Activated naive CD4-positive, alpha-beta T cell treated with anti-CD3 and anti-CD28 coated beads, Interleukin-2, amount 50 U/mL, for 24 hours (primary cell): ENCODE measurements at regions not wholly inside any gene's neighbourhood (a gene's known extent, or its start where the extent isn't known, plus 50 kb on each side); places are given as distances from the start of the nearest gene placed in this dataset.

Experiments
- H3K27ac Mint-ChIP-seq: one replicate; pipeline ENCODE4 v1.8.0; 2021; ENCODE audit warnings: mild to moderate bottlenecking, mixed read lengths
- H3K27me3 Mint-ChIP-seq: one replicate; pipeline ENCODE4 v1.8.0; 2021; ENCODE audit warnings: mixed read lengths
- H3K36me3 Mint-ChIP-seq: one replicate; pipeline ENCODE4 v1.8.0; 2021; ENCODE audit warnings: mixed read lengths
- H3K4me1 Mint-ChIP-seq: one replicate; pipeline ENCODE4 v1.8.0; 2021; ENCODE audit warnings: mixed read lengths
- H3K4me3 Mint-ChIP-seq: one replicate; pipeline ENCODE4 v1.8.0; 2021; ENCODE audit warnings: mild to moderate bottlenecking, mixed read lengths
- H3K9me3 Mint-ChIP-seq: one replicate; pipeline ENCODE4 v1.8.0; 2021; ENCODE audit warnings: mixed read lengths

DNA sequence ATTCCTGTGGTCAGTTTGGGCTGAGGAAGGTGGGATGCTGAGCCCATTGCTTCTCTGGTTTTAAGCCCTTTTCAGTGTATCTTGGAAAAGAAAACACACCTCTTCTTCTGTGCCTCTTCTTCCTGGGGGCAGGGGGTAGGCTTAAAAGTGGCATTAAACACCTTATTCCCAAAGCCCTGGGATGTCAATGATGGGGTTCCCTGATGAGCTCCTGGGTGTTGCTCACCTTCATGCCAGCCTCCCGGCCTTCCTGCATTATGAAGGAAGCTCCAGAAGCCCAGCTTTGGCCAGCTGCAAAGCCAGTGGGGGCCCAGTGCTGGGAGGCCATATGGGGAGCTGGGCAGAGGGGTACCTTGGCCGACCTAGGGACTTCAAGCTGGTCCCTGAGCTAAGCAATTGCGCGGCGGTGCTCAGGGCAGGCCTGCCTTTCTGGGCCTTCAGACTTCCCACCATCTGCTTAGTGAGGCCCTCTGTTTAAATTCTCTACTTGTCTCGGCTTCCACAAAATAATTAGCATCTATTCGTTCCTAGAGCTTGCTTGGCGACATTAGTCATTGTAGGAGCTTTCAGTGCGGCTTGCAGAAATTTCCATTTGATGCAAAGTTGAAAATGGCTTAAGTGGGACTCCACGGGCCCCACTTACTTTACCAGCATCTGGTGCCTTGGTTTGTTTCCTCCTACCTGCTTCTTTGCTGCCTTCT, 121.7 kb upstream of the NLRP1 start:
- no peak overlapping the region for H3K4me3 Mint-ChIP-seq
- no peak overlapping the region for H3K27ac Mint-ChIP-seq
- no peaks in the 10 kb centered on the region for H3K36me3 Mint-ChIP-seq
- H3K4me1 Mint-ChIP-seq = no peaks in the 10 kb centered on the region
- H3K27me3 Mint-ChIP-seq = peaks cover 12% of the 10 kb centered on the region
- no peaks in the 10 kb centered on the region for H3K9me3 Mint-ChIP-seq

DNA sequence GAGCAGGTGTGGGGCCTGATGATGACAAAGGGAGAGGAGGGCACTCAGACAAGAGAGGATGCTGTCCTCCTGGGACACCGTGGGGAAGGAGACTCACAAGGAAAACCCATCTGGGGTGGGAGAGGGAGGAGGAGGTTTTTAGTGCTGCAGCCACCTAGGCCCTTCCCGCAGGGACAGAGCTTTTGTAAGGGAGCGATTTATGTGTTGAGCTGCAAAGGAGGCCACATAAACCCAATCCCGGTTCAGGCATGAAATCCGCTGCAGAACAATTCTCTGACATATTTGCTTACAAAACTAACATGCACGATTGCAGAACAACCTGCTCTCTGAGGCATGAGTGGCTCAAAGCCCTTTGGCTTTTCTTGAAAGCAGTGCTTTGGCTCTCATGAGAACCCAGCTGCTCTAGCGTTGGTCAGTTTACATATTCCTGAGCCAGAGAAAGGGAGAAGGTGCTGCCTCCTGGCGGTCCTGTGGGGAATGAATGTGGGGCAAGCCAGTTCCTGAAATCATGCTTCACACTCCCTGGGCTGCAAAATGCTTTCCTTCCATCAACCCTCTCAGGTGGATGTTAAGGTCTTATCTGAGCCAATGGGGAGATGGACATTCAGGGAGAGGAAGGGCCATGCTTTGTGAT, 122.4 kb upstream of the NLRP1 start:
- H3K4me3 Mint-ChIP-seq = no peak overlapping the region
- no peak overlapping the region for H3K27ac Mint-ChIP-seq
- H3K36me3 Mint-ChIP-seq = no peaks in the 10 kb centered on the region
- H3K9me3 Mint-ChIP-seq = no peaks in the 10 kb centered on the region
- no peaks in the 10 kb centered on the region for H3K4me1 Mint-ChIP-seq
- peaks cover 17% of the 10 kb centered on the region for H3K27me3 Mint-ChIP-seq

DNA sequence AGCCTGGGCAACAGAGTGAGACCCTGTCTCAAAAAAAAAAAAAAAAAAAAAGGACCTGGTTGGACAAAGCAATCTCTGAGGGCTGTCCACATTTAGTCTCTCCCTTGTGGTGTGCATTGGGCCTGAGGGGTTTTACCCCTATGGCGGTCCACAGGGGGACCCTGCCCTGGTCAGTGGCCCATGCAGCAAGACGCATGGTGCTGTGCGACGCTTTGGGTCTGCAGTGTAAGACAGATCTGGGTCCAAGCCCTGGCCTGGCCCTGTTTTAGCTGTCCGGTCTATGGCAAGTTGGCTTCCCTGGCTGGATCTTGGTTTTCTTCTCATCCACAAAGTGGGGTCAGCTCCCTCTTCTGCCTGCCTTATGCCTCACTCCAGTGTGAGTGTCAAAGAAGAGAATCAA, 123.2 kb upstream of the NLRP1 start:
- Mint-ChIP-seq H3K27ac (no peak overlapping the region), H3K27me3 (peaks cover 16% of the 10 kb centered on the region), H3K4me1 (no peaks in the 10 kb centered on the region), H3K36me3 (no peaks in the 10 kb centered on the region), H3K9me3 (no peaks in the 10 kb centered on the region), H3K4me3 (no peak overlapping the region)

DNA sequence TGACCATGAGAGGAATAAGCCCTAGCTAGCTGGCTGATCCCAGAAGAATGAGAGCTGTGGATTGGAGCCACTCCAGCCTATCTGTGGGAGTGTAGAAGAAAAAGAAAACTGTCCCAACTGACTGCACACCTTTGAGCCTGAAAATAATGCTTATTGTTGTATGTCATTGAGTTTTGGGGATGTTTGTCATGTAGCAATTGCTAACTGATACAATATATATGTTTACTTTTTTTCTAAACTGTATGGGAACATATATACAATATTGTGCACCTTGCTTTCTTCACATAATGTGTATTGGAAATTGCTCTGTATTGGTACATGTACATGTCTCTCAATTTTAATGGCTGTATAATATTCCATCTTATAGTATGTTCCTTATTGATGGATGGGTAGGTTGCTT, 124.0 kb upstream of the NLRP1 start:
- H3K9me3 Mint-ChIP-seq = no peaks in the 10 kb centered on the region
- H3K27me3 Mint-ChIP-seq = peaks cover 16% of the 10 kb centered on the region
- H3K4me3 Mint-ChIP-seq = no peak overlapping the region
- no peak overlapping the region for H3K27ac Mint-ChIP-seq
- no peaks in the 10 kb centered on the region for H3K4me1 Mint-ChIP-seq
- no peaks in the 10 kb centered on the region for H3K36me3 Mint-ChIP-seq

DNA sequence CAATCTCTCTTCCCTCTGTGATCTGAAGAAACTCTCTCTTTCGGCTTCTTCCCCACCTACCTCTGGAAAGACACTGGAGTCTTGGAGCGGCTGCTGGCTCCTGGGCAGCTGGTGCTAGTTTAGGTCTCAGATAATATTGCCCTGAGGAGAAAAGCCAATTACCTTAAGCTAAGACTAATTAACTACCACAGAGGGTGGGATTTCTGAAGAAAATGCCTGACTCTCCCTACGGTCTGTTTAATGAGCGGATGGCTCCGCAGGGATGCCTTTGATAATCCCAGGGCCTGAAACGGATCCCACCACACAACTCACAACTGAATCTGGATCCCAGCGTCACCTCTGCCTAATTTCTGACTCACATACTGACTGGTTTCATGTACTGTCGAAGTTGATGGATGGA, 127.0 kb upstream of the NLRP1 start:
- Mint-ChIP-seq H3K27me3 (peaks cover 22% of the 10 kb centered on the region), H3K27ac (no peak overlapping the region), H3K4me1 (no peaks in the 10 kb centered on the region), H3K36me3 (no peaks in the 10 kb centered on the region), H3K9me3 (no peaks in the 10 kb centered on the region), H3K4me3 (no peak overlapping the region)

DNA sequence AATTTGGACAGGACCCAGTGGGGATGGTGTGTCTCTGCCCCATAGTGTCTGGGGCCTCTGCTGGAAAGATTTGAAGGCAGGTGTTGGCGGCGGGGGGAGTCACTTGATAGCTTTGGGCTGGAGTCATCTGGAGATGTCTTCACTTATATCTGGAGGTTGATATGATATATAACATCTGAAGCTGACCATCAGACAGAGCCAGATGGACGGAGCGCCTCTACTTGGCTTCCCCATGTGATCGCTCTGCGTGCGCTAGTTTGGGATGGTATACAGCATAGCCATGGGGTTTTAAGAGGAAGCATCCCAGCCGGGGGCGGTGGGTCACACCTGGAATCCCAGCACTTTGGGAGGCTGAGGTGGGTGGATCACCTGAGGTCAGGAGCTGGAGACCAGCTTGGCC, 130.7 kb upstream of the NLRP1 start:
- H3K36me3 Mint-ChIP-seq = no peaks in the 10 kb centered on the region
- no peaks in the 10 kb centered on the region for H3K9me3 Mint-ChIP-seq
- H3K27me3 Mint-ChIP-seq = peaks cover 25% of the 10 kb centered on the region
- H3K27ac Mint-ChIP-seq = no peak overlapping the region
- no peak overlapping the region for H3K4me3 Mint-ChIP-seq
- H3K4me1 Mint-ChIP-seq = no peaks in the 10 kb centered on the region

DNA sequence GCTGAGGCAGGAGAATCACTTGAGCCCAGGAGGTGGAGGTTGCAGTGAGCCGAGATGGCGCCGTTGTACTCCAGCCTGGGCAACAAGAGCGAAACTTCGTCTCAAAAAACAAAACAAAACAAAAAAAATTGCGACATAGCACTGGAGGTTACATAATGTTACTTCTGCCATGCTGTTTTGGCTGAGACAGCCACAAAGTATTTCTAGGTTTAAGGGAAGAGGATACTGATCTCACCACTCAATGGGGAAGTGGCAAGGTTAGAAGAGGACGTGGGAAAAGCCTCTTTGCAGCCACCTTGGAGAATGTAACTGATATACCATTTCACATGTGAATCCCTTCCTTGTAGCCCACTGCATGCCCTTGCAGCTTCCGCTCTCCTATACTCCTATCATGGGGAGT, 131.2 kb upstream of the NLRP1 start:
- H3K27me3 Mint-ChIP-seq = peaks cover 25% of the 10 kb centered on the region

DNA sequence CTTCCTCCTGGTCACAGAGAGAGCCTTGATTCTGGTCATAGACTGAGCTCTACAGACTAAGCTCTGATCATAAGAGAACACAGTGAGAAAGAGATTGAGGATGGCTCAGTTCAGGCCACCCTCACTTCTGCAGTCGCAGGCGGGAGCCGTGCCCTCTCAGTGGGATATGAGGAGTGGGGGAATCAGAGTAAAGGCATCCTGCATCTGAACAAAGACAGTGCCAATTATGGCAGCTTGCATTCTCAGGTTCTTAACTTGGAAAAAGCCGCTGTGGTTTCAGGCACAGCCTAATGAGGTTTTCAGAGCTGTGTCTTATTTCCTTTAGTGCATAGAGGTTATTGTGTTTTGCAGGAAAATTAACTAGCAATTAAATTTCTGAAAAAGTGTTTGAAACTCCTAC, 134.4 kb upstream of the NLRP1 start:
- no peaks in the 10 kb centered on the region for H3K4me1 Mint-ChIP-seq
- H3K36me3 Mint-ChIP-seq = no peaks in the 10 kb centered on the region
- H3K27ac Mint-ChIP-seq = no peak overlapping the region
- H3K4me3 Mint-ChIP-seq = no peak overlapping the region
- H3K27me3 Mint-ChIP-seq = peaks cover 16% of the 10 kb centered on the region
- peaks cover under 1% of the 10 kb centered on the region for H3K9me3 Mint-ChIP-seq

More for the DNA sequence above, 131.2 kb upstream of the NLRP1 start:
- no peak overlapping the region for H3K4me3 Mint-ChIP-seq
- no peak overlapping the region for H3K27ac Mint-ChIP-seq
- no peaks in the 10 kb centered on the region for H3K9me3 Mint-ChIP-seq
- H3K36me3 Mint-ChIP-seq = no peaks in the 10 kb centered on the region
- H3K4me1 Mint-ChIP-seq = no peaks in the 10 kb centered on the region

DNA sequence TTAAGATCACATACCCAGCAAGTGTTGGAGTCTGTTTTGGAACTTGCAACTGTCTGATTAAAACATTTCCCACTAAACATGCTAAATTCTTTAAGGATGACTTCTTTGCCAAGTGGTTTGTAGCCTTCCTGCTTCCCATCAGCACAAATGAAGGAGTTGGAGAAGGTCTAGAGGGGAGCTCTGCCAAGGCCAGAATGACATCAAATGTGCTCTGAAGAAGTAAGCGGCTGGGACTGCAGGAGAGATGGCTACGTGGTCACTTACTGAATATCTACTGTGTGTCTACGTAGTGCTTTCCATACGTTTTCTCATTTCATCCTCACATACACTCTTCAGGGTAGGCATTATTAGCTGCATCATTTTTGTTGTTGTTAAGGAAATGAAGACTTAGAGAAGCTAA, 135.7 kb upstream of the NLRP1 start:
- Mint-ChIP-seq H3K36me3 (peaks cover 1% of the 10 kb centered on the region), H3K4me3 (no peak overlapping the region), H3K4me1 (no peaks in the 10 kb centered on the region), H3K27ac (no peak overlapping the region), H3K27me3 (peaks cover 18% of the 10 kb centered on the region), H3K9me3 (peaks cover 8% of the 10 kb centered on the region)

DNA sequence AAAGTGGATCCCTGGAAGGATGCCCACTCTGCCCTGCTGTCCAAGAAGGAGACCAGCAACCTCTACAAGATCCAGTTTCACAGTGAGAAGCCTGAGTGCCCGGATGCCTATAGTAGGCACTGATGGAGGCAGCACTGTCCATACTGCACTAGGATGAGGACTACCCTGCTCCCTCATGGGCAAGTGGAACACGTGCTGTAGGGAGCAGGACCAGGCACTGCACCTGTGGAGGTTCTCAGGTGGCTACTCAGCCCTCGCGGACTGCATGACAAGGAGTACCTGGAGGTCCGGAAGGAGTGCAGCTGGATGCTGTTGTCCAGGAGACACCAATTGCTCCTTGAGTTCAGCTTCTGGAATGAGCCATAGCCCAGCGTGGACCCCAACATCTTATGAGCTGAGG, 146.1 kb upstream of the NLRP1 start:
- H3K4me1 Mint-ChIP-seq = no peaks in the 10 kb centered on the region
- H3K27me3 Mint-ChIP-seq = peaks cover 13% of the 10 kb centered on the region
- H3K27ac Mint-ChIP-seq = no peak overlapping the region
- no peak overlapping the region for H3K4me3 Mint-ChIP-seq
- no peaks in the 10 kb centered on the region for H3K36me3 Mint-ChIP-seq
- peaks cover 5% of the 10 kb centered on the region for H3K9me3 Mint-ChIP-seq

DNA sequence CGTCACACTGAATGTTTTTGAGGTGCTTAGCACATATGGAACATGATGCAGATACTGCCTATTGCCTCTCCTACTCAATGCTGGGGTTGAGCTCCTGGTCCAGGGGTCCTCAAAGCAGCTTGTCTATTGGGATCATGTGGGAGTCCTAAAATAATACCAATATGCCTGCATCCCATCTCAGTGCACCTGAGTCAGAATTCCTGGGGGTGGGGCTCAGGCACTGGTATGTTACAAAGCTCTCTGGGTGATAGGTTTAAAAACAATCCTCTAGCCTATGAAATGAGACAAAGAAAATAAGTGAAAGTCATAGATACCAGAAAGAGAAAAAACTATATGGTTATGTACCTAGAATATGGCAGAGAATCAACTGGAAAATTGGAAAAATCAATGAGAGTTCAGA, 156.6 kb upstream of the NLRP1 start:
- no peaks in the 10 kb centered on the region for H3K36me3 Mint-ChIP-seq

DNA sequence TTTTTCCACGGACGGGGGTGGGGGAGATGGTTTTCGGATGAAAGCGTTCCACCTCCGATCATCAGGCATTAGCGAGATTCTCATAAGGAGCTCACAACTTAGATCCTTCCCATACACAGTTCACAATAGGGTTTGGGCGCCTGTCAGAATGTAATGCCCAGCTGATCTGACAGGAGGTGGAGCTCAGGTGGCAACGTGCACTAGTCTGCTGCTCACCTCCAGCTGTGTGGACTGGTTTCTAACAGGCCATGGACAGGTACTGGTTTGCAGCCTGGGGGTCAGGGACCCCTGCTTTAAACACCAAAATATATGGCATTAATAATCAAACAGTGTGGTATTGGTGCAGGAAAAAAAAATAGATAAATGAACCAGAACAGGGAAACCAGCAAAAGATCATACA, 157.5 kb upstream of the NLRP1 start:
- Mint-ChIP-seq H3K36me3 (no peaks in the 10 kb centered on the region), H3K27ac (no peak overlapping the region), H3K4me1 (no peaks in the 10 kb centered on the region), H3K27me3 (peaks cover 11% of the 10 kb centered on the region), H3K9me3 (no peaks in the 10 kb centered on the region), H3K4me3 (no peak overlapping the region)

More for the DNA sequence above, 156.6 kb upstream of the NLRP1 start:
- no peak overlapping the region for H3K4me3 Mint-ChIP-seq
- H3K27me3 Mint-ChIP-seq = peaks cover 14% of the 10 kb centered on the region
- H3K9me3 Mint-ChIP-seq = no peaks in the 10 kb centered on the region
- no peaks in the 10 kb centered on the region for H3K4me1 Mint-ChIP-seq
- H3K27ac Mint-ChIP-seq = no peak overlapping the region

DNA sequence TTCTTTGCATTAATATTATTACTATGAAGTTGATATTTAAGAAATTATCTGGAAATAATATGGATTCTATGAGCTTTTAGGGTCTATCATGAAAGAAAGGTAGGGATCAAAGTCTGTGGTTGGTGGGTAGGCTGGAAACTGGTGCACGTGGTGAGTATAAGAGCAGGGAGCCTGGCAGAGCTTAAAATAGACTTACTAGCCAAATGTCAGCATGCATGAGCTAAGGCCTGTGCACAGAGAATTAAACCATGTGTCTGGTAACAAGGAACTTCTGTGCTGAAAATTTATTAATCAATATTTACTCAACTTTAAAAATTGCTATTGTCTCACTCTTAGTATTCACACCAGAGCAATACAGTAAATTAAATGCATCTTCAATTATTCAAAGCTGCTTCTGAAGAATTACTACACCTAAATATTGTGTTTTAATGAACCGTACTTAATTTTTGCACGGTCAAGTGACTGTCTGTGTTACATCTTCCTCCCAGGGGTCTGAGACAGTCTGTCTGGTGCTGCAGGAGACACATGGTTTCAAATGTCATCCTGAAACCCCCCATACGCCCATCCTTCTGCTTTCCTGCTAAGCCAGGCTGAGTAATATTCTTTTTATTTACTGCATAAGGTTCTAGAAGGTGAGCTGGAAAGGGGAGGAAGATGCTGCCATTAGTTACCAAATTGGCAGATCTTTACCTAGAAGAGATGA, 161.0 kb upstream of the NLRP1 start:
- no peaks in the 10 kb centered on the region for H3K9me3 Mint-ChIP-seq
- H3K4me1 Mint-ChIP-seq = no peaks in the 10 kb centered on the region
- no peaks in the 10 kb centered on the region for H3K36me3 Mint-ChIP-seq
- no peak overlapping the region for H3K27ac Mint-ChIP-seq
- H3K27me3 Mint-ChIP-seq = peaks cover 2% of the 10 kb centered on the region
- H3K4me3 Mint-ChIP-seq = no peak overlapping the region

DNA sequence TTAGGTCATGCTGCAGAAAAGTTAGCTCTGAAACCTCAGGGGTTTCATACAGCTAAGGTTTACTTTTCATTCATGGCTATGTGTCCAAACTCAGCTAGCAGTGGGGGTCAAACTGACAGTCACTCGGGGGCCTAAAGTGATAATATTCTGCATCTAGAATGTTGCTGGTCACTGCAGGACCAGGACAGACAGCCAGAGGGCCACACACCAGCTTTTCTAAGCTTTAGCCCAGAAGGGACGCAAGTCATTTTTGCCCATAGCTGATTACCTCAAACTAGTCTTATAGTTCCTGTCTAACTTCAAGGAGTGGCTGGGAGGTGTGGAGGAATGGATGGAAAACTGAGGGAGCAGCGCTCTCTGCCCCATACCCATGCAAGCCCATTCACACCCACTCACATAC, 163.0 kb upstream of the NLRP1 start:
- Mint-ChIP-seq H3K27me3 (peaks cover 2% of the 10 kb centered on the region), H3K4me3 (no peak overlapping the region), H3K4me1 (no peaks in the 10 kb centered on the region), H3K9me3 (no peaks in the 10 kb centered on the region), H3K36me3 (no peaks in the 10 kb centered on the region), H3K27ac (no peak overlapping the region)

DNA sequence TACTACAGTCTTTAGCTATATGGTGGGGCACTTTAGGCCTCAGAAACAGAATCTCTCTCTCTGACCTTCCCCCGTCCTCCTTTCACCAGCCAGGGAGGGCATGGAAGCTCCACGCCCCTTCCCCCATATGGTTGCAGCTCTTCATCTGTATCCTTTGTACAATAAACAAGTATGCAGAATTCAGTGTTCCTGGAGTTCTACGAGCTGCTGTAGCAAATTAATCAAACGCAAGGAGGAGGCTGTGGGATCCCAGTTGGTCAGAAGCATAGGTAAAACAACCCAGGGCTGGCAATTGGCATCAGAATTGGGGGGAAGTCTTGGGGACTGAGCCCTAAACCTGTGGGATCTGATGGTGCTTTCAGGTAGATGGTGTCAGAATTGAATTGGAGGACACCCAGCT, 163.7 kb upstream of the NLRP1 start:
- no peaks in the 10 kb centered on the region for H3K9me3 Mint-ChIP-seq
- H3K4me3 Mint-ChIP-seq = no peak overlapping the region
- H3K27me3 Mint-ChIP-seq = peaks cover 3% of the 10 kb centered on the region

DNA sequence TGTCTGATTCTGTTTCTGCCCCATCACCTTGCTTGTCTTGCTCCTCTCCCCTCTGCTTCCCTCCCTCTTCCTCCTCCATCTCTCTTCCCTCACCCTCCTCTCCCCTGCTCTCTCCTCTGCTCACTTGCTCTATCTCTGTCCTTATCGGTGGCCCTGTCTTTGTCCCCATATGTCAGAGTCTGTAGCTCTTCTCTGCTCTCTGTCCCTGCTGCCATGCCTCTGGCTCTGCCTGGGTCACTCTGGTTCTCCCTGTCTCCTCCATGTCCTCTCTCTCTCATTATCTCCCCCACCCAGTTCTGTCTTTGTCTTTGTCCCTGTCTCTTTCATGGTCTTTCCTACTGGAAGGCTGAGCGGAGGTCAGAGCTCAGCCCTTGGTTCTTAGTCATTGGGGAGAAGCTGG, 169.1 kb upstream of the NLRP1 start:
- H3K9me3 Mint-ChIP-seq = no peaks in the 10 kb centered on the region
- H3K27me3 Mint-ChIP-seq = peaks cover 13% of the 10 kb centered on the region
- no peak overlapping the region for H3K27ac Mint-ChIP-seq
- no peaks in the 10 kb centered on the region for H3K36me3 Mint-ChIP-seq
- no peaks in the 10 kb centered on the region for H3K4me1 Mint-ChIP-seq
- no peak overlapping the region for H3K4me3 Mint-ChIP-seq

More for the DNA sequence above, 163.7 kb upstream of the NLRP1 start:
- no peak overlapping the region for H3K27ac Mint-ChIP-seq
- H3K4me1 Mint-ChIP-seq = no peaks in the 10 kb centered on the region
- H3K36me3 Mint-ChIP-seq = no peaks in the 10 kb centered on the region
